RPMI8226 (cell line): ENCODE measurements at regions not wholly inside any gene's neighbourhood (a gene's known extent, or its start where the extent isn't known, plus 50 kb on each side); places are given as distances from the start of the nearest gene placed in this dataset.
"Not testable (repeated sequence)": the region's sequence is repeated elsewhere in the genome, so short reads cannot be mapped to it uniquely, and the experiment has no call there.

Source experiments
- DNase-seq: peaks from one replicate; pipeline ENCODE4 v3.0.0-alpha.2; 2015

- DNase-seq: no peak
These were observed 909.4 kb downstream of the UQCRFS1 start for GRCh38 chr19:28303502-28303901.

GRCh38 chr19:28301961-28302360, 911.0 kb downstream of the UQCRFS1 start:
- DNase-seq: no peak

- DNase-seq: no peak
These were observed 911.5 kb downstream of the UQCRFS1 start for GRCh38 chr19:28301463-28301862.

GRCh38 chr19:28299649-28300048, 913.3 kb downstream of the UQCRFS1 start:
- DNase-seq: no peak

- no peak for DNase-seq
These were observed 915.3 kb downstream of the UQCRFS1 start for GRCh38 chr19:28297586-28298157.

- no peak for DNase-seq
These were observed 915.9 kb downstream of the UQCRFS1 start for GRCh38 chr19:28297036-28297435.

- no peak for DNase-seq
These were observed 916.4 kb downstream of the UQCRFS1 start for GRCh38 chr19:28296506-28296905.

- not testable (repeated sequence) for DNase-seq
These were observed 918.0 kb downstream of the UQCRFS1 start for GRCh38 chr19:28294975-28295374.

- no peak for DNase-seq
These were observed 918.6 kb downstream of the UQCRFS1 start for GRCh38 chr19:28294395-28294794.

- DNase-seq: no peak
These were observed 919.3 kb downstream of the UQCRFS1 start for GRCh38 chr19:28293685-28294084.

GRCh38 chr19:28292822-28293500, 920.0 kb downstream of the UQCRFS1 start:
- no peak for DNase-seq

- no peak for DNase-seq
These were observed 921.1 kb downstream of the UQCRFS1 start for GRCh38 chr19:28291874-28292273.

GRCh38 chr19:28290963-28291657, 921.8 kb downstream of the UQCRFS1 start:
- no peak for DNase-seq

GRCh38 chr19:28289295-28290063, 923.5 kb downstream of the UQCRFS1 start:
- no peak for DNase-seq

GRCh38 chr19:28288572-28289264, 924.2 kb downstream of the UQCRFS1 start:
- no peak for DNase-seq

- DNase-seq: no peak
These were observed 927.0 kb downstream of the UQCRFS1 start for GRCh38 chr19:28285917-28286316.

GRCh38 chr19:28285078-28285477, 927.9 kb downstream of the UQCRFS1 start:
- no peak for DNase-seq

- no peak for DNase-seq
These were observed 928.6 kb downstream of the UQCRFS1 start for GRCh38 chr19:28284389-28284788.

- no peak for DNase-seq
These were observed 929.4 kb downstream of the UQCRFS1 start for GRCh38 chr19:28283592-28283991.

GRCh38 chr19:28281676-28282075, 931.3 kb downstream of the UQCRFS1 start:
- DNase-seq: no peak

- DNase-seq: no peak
These were observed 948.4 kb downstream of the UQCRFS1 start for GRCh38 chr19:28264556-28264955.

GRCh38 chr19:28258829-28259228, 954.1 kb downstream of the UQCRFS1 start:
- DNase-seq: no peak

- DNase-seq: no peak
These were observed 955.6 kb downstream of the UQCRFS1 start for GRCh38 chr19:28257396-28257795.
